OCI-LY3 (cell line): ENCODE measurements at regions not wholly inside any gene's neighbourhood (a gene's known extent, or its start where the extent isn't known, plus 50 kb on each side); places are given as distances from the start of the nearest gene placed in this dataset.

Experiments
- CTCF ChIP-seq: fragments of 200-600, 300-600 bp; sonication (generic); IDR thresholded peaks from 2 replicates; pipeline ENCODE4 v1.5.1; 2014; ENCODE audit warnings: antibody characterized with exemption, low read length, low read depth
- EZH2phosphoT487 ChIP-seq: fragments of 200-600 bp; shearing (Covaris generic); IDR thresholded peaks from 2 replicates; pipeline ENCODE4 v1.6.1; 2018; ENCODE audit warnings: antibody characterized with exemption, mixed run types, low read depth

GRCh38 chr9:21690561-21690960, 111.9 kb upstream of the MTAP start:
- TF ChIP-seq CTCF (no peak), EZH2phosphoT487 (no peak)
